Neural progenitor cell (in vitro differentiated cells): ENCODE measurements at regions not wholly inside any gene's neighbourhood (a gene's known extent, or its start where the extent isn't known, plus 50 kb on each side); places are given as distances from the start of the nearest gene placed in this dataset.

Experiments used
- CTCF ChIP-seq: fragments of 200-600 bp; sonication (generic); IDR thresholded peaks from 2 replicates; pipeline ENCODE4 v1.5.1; 2017; ENCODE audit warnings: antibody characterized with exemption, mild to moderate bottlenecking
- EZH2 ChIP-seq: fragments of 200-600 bp; sonication (generic); IDR thresholded peaks from 2 replicates; pipeline ENCODE4 v1.6.1; 2017; ENCODE audit warnings: antibody characterized with exemption, mild to moderate bottlenecking, moderate library complexity
- EZH2phosphoT487 ChIP-seq: fragments of 200-600 bp; sonication (generic); IDR thresholded peaks from 2 replicates; pipeline ENCODE4 v1.6.1; 2017; ENCODE audit warnings: antibody characterized with exemption

- no peak for TF ChIP-seq CTCF
- TF ChIP-seq EZH2phosphoT487: no peak
- TF ChIP-seq EZH2: no peak
Measured at GRCh38 chr14:71492346-71492745, 439.9 kb upstream of the RGS6 start.
